Type B pancreatic cell (in vitro differentiated cells): ENCODE measurements at regions not wholly inside any gene's neighbourhood (a gene's known extent, or its start where the extent isn't known, plus 50 kb on each side); places are given as distances from the start of the nearest gene placed in this dataset.

Source experiments
- DNase-seq: peaks from one replicate; pipeline ENCODE4 v3.0.0; 2021; ENCODE audit warnings: mixed read lengths; ENCODE audit not compliant: unreplicated experiment; ENCODE audit errors: extremely low spot score
- H3K27ac Mint-ChIP-seq: 2 replicates; pipeline ENCODE4 v1.8.0; 2021; ENCODE audit warnings: mild to moderate bottlenecking, mixed read lengths
- H3K27me3 Mint-ChIP-seq: 2 replicates; pipeline ENCODE4 v1.8.0; 2021; ENCODE audit warnings: mixed read lengths
- H3K36me3 Mint-ChIP-seq: 2 replicates; pipeline ENCODE4 v1.8.0; 2021; ENCODE audit warnings: mixed read lengths
- H3K4me1 Mint-ChIP-seq: one replicate; pipeline ENCODE4 v1.8.0; 2021; ENCODE audit warnings: mixed read lengths; ENCODE audit not compliant: unreplicated experiment
- H3K4me3 Mint-ChIP-seq: 2 replicates; pipeline ENCODE4 v1.8.0; 2021; ENCODE audit warnings: mild to moderate bottlenecking, mixed read lengths
- H3K9me3 Mint-ChIP-seq: 2 replicates; pipeline ENCODE4 v1.8.0; 2021; ENCODE audit warnings: mixed read lengths
- TF ChIP-seq, protein P1 (sequence below): fragments of 200-600 bp; sonication (generic); conservative IDR thresholded peaks from 2 replicates; pipeline ENCODE4 v1.5.0; 2021; ENCODE audit warnings: antibody characterized with exemption, mild to moderate bottlenecking

- DNase-seq, result no peak
- H3K36me3 Mint-ChIP-seq, result peaks cover 5% of the 10 kb centered on the region
- peaks cover 16% of the 10 kb centered on the region for H3K9me3 Mint-ChIP-seq
- peaks cover 21% of the 10 kb centered on the region for H3K4me1 Mint-ChIP-seq
- no peaks in the 10 kb centered on the region for H3K27me3 Mint-ChIP-seq
- peak overlapping the region; percentile 3 for H3K27ac Mint-ChIP-seq
- peak overlapping the region; percentile 3 for H3K4me3 Mint-ChIP-seq
- TF ChIP-seq, protein P1, sequence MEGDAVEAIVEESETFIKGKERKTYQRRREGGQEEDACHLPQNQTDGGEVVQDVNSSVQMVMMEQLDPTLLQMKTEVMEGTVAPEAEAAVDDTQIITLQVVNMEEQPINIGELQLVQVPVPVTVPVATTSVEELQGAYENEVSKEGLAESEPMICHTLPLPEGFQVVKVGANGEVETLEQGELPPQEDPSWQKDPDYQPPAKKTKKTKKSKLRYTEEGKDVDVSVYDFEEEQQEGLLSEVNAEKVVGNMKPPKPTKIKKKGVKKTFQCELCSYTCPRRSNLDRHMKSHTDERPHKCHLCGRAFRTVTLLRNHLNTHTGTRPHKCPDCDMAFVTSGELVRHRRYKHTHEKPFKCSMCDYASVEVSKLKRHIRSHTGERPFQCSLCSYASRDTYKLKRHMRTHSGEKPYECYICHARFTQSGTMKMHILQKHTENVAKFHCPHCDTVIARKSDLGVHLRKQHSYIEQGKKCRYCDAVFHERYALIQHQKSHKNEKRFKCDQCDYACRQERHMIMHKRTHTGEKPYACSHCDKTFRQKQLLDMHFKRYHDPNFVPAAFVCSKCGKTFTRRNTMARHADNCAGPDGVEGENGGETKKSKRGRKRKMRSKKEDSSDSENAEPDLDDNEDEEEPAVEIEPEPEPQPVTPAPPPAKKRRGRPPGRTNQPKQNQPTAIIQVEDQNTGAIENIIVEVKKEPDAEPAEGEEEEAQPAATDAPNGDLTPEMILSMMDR, result no peak
Measured at GRCh38 chr17:70239391-70239826, 70.1 kb downstream of the KCNJ2 start.

- H3K4me3 Mint-ChIP-seq, result peak overlapping the region; percentile 71
- H3K27me3 Mint-ChIP-seq, result no peaks in the 10 kb centered on the region
- H3K9me3 Mint-ChIP-seq, result peaks cover 16% of the 10 kb centered on the region
- H3K36me3 Mint-ChIP-seq, result peaks cover 5% of the 10 kb centered on the region
- DNase-seq, result no peak
- H3K4me1 Mint-ChIP-seq, result peaks cover 21% of the 10 kb centered on the region
- peak overlapping the region; percentile 55 for H3K27ac Mint-ChIP-seq
- TF ChIP-seq, protein P1, result no peak
Measured at GRCh38 chr17:70241071-70241470, 71.7 kb downstream of the KCNJ2 start.

GRCh38 chr17:70242781-70243437 lies 73.6 kb downstream of the KCNJ2 start:
- no peak overlapping the region for H3K4me3 Mint-ChIP-seq
- TF ChIP-seq, protein P1, result no peak
- peaks cover 10% of the 10 kb centered on the region for H3K9me3 Mint-ChIP-seq
- H3K27ac Mint-ChIP-seq, result no peak overlapping the region
- no peak for DNase-seq
- H3K4me1 Mint-ChIP-seq, result peaks cover 21% of the 10 kb centered on the region
- no peaks in the 10 kb centered on the region for H3K36me3 Mint-ChIP-seq
- no peaks in the 10 kb centered on the region for H3K27me3 Mint-ChIP-seq

- DNase-seq, result no peak
- no peaks in the 10 kb centered on the region for H3K4me1 Mint-ChIP-seq
- H3K27me3 Mint-ChIP-seq, result peaks cover 3% of the 10 kb centered on the region
- no peaks in the 10 kb centered on the region for H3K36me3 Mint-ChIP-seq
- no peaks in the 10 kb centered on the region for H3K9me3 Mint-ChIP-seq
- TF ChIP-seq, protein P1, result no peak
- no peak overlapping the region for H3K4me3 Mint-ChIP-seq
- no peak overlapping the region for H3K27ac Mint-ChIP-seq
Measured at GRCh38 chr17:70251706-70252105, 82.4 kb downstream of the KCNJ2 start.

DNA sequence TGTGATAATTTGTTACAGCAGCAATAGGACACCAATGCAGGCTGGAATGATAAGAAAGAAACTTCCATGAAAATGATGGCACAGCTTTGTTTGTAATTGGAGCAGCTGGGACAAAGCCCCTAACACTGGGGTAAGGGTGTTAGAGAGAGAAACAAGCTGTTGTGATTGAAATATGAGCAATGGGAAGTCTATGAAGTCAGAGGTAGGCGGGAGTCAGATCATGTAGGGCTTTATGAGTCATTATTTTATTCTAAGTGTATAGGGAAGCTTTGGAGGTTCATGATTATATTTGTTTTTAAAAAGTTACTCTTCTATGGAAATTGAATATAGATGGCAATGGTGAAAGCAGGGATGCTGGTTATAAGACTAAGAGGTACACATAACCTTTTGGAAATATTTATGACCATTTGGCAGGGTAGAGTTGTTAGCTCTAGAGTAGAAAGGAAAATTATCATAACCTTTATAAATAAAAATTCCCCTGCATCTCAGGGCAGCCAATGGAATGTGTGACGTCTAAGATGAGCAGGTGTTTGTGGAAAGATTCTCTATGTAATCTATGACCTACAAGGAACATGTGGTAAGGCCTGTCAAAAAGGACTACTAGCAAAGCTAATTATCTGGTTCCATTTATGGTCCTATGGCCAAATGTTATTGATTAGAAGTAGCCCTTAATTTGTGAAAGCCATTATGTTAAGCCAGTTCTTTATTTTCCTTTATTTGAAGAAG lies 85.6 kb downstream of the KCNJ2 start:
- H3K9me3 Mint-ChIP-seq, result no peaks in the 10 kb centered on the region
- no peak for DNase-seq
- no peaks in the 10 kb centered on the region for H3K36me3 Mint-ChIP-seq
- no peak overlapping the region for H3K4me3 Mint-ChIP-seq
- TF ChIP-seq, protein P1, result no peak
- H3K4me1 Mint-ChIP-seq, result no peaks in the 10 kb centered on the region
- H3K27me3 Mint-ChIP-seq, result peaks cover 4% of the 10 kb centered on the region
- no peak overlapping the region for H3K27ac Mint-ChIP-seq
